ENCODE measurements at regions not wholly inside any gene's neighbourhood (a gene's known extent, or its start where the extent isn't known, plus 50 kb on each side); places are given as distances from the start of the nearest gene placed in this dataset.

DNA sequence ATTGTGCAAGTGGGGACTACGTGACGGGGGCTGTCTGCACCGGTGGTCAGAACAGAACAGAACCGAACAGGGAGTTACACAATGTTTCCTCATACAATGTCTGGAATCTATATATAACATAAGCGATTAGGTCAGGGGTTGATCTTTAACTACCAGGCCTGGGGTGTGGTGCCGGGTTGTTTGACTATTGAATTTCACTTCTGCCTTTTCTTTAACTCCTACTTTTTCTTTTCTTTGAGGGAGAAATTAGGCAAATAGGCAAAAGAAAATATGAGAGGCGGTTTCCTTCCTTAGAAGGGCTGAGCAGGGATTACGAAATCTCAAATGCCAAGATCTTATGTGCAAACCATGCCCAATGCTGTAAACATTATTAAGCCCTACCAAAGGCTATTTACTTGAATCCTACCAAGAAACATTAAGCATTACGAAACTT is 140.3 kb downstream of the SLC38A6 start:
- Histone ChIP-seq H3K27me3 (replicated peaks; ENCODE audit: insufficient read depth) (no peaks in the 10 kb centered on the region), H3K4me3 (no peak overlapping the region), H3K9me3 (no peaks in the 10 kb centered on the region), H3K36me3 (no peaks in the 10 kb centered on the region), H3K4me1 (replicated peaks) (no peaks in the 10 kb centered on the region), H3K27ac (no peak overlapping the region)
- no peak for DNase-seq (ENCODE audit: low spot score)
- 91% methylated on average over 9 of the region's 9 CpGs for WGBS
- intact Hi-C loops (cut with DNase I): no loop called here
- TF ChIP-seq POLR2A (IDR thresholded peaks at IDR 0.05) (no peak), POLR2AphosphoS5 (IDR thresholded peaks at IDR 0.05) (no peak)
- TF ChIP-seq, protein P1, sequence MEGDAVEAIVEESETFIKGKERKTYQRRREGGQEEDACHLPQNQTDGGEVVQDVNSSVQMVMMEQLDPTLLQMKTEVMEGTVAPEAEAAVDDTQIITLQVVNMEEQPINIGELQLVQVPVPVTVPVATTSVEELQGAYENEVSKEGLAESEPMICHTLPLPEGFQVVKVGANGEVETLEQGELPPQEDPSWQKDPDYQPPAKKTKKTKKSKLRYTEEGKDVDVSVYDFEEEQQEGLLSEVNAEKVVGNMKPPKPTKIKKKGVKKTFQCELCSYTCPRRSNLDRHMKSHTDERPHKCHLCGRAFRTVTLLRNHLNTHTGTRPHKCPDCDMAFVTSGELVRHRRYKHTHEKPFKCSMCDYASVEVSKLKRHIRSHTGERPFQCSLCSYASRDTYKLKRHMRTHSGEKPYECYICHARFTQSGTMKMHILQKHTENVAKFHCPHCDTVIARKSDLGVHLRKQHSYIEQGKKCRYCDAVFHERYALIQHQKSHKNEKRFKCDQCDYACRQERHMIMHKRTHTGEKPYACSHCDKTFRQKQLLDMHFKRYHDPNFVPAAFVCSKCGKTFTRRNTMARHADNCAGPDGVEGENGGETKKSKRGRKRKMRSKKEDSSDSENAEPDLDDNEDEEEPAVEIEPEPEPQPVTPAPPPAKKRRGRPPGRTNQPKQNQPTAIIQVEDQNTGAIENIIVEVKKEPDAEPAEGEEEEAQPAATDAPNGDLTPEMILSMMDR (IDR thresholded peaks at IDR 0.05): no peak

GRCh38 chr14:61120576-61120975 is 139.5 kb downstream of the SLC38A6 start:
- Histone ChIP-seq H3K27ac (no peak overlapping the region), H3K9me3 (no peaks in the 10 kb centered on the region), H3K36me3 (no peaks in the 10 kb centered on the region), H3K4me1 (replicated peaks) (no peaks in the 10 kb centered on the region), H3K4me3 (no peak overlapping the region), H3K27me3 (replicated peaks; ENCODE audit: insufficient read depth) (no peaks in the 10 kb centered on the region)
- WGBS: 97% methylated on average over 8 of the region's 8 CpGs
- no peak for DNase-seq (ENCODE audit: low spot score)
- intact Hi-C loops (cut with DNase I): no loop called here
- TF ChIP-seq, protein P1 (IDR thresholded peaks at IDR 0.05): no peak
- TF ChIP-seq POLR2A (IDR thresholded peaks at IDR 0.05): no peak
- TF ChIP-seq POLR2AphosphoS5 (IDR thresholded peaks at IDR 0.05): no peak

GRCh38 chr14:61119006-61119405 is 138.0 kb downstream of the SLC38A6 start:
- intact Hi-C loops (cut with DNase I): no loop called here
- Histone ChIP-seq H3K4me1 (replicated peaks) (no peaks in the 10 kb centered on the region), H3K9me3 (no peaks in the 10 kb centered on the region), H3K27me3 (replicated peaks; ENCODE audit: insufficient read depth) (no peaks in the 10 kb centered on the region), H3K36me3 (no peaks in the 10 kb centered on the region), H3K4me3 (no peak overlapping the region), H3K27ac (no peak overlapping the region)
- WGBS: 44% methylated on average over 1 of the region's 1 CpG
- TF ChIP-seq POLR2AphosphoS5 (IDR thresholded peaks at IDR 0.05) (no peak), POLR2A (IDR thresholded peaks at IDR 0.05) (no peak)
- TF ChIP-seq, protein P1 (IDR thresholded peaks at IDR 0.05): no peak
- DNase-seq (ENCODE audit: low spot score): no peak

GRCh38 chr14:61116369-61116768 is 135.3 kb downstream of the SLC38A6 start:
- Histone ChIP-seq H3K4me1 (replicated peaks) (no peaks in the 10 kb centered on the region), H3K36me3 (no peaks in the 10 kb centered on the region), H3K9me3 (no peaks in the 10 kb centered on the region), H3K27me3 (replicated peaks; ENCODE audit: insufficient read depth) (no peaks in the 10 kb centered on the region), H3K27ac (no peak overlapping the region), H3K4me3 (no peak overlapping the region)
- TF ChIP-seq POLR2A (IDR thresholded peaks at IDR 0.05) (no peak), POLR2AphosphoS5 (IDR thresholded peaks at IDR 0.05) (no peak)
- TF ChIP-seq, protein P1 (IDR thresholded peaks at IDR 0.05): no peak
- intact Hi-C loops (cut with DNase I): no loop called here
- 69% methylated on average over 10 of the region's 10 CpGs for WGBS
- DNase-seq (ENCODE audit: low spot score): no peak

DNA sequence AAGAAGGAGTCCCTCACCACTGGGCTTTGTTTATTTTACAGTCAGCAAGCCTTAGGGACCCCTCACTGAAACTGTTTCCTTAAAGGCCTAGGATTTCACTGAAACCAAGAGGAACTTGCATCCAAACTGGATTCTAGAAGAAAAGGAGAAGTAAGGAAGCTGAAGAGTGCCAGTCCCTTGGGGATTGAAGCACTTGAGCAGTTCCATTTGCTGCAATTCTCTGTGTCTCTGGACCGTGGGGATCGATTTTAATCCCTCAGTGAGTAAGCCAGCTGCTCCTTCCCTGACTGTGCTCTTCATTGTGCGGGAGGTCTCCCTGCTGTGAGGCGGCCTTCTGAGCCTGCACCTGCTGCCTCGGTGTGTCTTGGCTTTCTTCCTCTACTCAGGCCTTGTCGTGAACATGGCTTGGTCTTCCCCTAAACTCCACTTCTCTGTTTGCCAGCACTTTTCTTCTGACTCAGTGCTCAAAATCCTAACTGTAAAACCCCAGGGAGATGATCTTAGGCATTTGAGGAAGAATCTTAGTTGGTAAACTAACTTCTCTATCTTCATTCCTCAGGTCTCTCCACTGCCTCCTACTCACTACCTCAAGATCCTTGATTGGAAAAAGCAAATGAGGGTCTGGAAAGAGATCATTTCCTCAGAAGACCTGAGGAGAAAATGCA is 132.6 kb downstream of the SLC38A6 start:
- H3K27me3 ChIP-seq (replicated peaks; ENCODE audit: insufficient read depth): no peaks in the 10 kb centered on the region
- H3K4me3 ChIP-seq: no peak overlapping the region
- intact Hi-C loops (cut with DNase I): no loop called here
- H3K4me1 ChIP-seq (replicated peaks): no peaks in the 10 kb centered on the region
- TF ChIP-seq POLR2AphosphoS5 (IDR thresholded peaks at IDR 0.05): no peak
- no peak for TF ChIP-seq POLR2A (IDR thresholded peaks at IDR 0.05)
- TF ChIP-seq, protein P1 (IDR thresholded peaks at IDR 0.05): no peak
- no peaks in the 10 kb centered on the region for H3K36me3 ChIP-seq
- no peak overlapping the region for H3K27ac ChIP-seq
- WGBS: 75% methylated on average over 6 of the region's 6 CpGs
- H3K9me3 ChIP-seq: no peaks in the 10 kb centered on the region
- DNase-seq (ENCODE audit: low spot score): no peak
